EH (cell line): ENCODE measurements at regions not wholly inside any gene's neighbourhood (a gene's known extent, or its start where the extent isn't known, plus 50 kb on each side); places are given as distances from the start of the nearest gene placed in this dataset.
"Not testable (repeated sequence)": the region's sequence is repeated elsewhere in the genome, so short reads cannot be mapped to it uniquely, and the experiment has no call there.

Experiments
- DNase-seq: peaks from one replicate; pipeline ENCODE4 v3.0.0-alpha.2; 2015; ENCODE audit warnings: low read depth

DNA sequence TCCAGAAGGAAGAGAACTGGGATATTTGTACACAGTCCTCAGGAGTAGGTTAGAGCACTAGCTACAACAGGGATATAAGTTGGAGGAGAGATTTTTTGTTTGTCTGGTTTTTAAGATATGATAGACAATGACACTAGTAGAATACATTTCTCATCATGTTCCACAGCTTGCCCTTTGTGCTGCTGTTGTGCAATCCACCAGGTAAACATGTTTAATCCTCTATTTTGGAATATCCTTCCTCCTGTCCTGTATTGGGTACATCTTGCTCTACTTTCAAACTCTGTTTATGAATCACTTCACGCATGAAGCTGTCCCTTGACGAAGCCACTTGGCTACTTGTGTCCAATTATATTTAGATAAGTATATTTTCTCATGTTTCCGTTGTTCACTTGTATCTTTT is 153.6 kb upstream of the TENT5A start:
- no peak for DNase-seq

DNA sequence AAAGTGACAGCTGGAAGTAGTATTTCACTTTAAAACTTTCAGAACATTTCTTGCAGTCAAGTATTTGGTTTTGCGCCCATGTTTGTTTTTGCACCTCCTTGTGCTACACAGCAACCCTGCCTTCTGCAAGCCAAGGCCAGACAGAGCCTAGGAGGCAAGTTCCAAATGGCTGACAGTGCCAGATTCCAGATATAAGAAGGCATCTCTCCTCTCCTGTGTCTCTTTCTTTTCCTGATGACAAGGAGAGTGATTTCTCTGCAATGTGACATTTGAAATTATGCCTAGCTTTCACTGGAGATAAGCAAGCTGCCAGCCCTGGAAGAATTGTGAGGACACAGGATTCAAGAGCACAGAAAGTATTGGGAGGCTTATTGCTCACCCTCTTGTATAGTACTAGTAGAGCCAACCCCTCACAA is 149.1 kb upstream of the TENT5A start:
- DNase-seq, result peak; percentile 30

DNA sequence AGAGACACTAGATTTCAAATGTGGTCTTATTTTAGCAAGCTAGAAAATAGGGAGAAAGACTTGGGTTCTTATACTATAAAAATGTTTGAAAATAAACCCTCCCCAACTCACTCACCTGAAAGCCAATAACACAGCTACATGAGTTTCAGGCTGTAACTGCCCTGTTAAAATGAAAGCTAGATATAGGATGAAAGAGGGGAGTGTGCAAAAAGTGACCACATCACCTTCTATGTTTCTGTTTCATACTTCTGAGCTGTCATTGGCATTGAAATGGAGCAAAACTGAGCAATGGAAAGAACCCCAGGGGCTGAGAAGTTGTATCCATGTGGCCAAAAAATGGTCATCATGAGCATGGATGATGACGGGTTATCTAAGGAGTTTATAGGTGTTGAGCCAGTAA is 148.1 kb upstream of the TENT5A start:
- DNase-seq, result no peak

DNA sequence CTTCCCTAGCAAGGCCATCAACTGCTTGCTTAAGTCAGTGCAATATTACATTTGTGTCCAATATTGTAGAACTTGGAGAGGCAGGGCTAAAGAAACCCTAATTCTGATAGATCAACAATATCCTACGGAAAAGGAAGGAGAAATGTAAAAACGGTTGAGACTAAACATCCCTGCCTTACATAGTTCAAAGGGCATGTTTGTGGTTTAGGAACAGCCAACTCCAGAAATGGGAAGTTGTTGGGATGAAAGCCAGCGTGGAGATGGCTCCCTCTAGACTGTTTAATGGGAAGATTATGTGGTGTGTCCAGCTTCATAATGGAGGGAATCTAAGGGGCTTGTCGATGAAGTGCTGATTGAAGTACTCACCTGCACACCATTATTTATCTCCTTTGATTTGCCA is 145.3 kb upstream of the TENT5A start:
- peak; percentile 23 for DNase-seq

DNA sequence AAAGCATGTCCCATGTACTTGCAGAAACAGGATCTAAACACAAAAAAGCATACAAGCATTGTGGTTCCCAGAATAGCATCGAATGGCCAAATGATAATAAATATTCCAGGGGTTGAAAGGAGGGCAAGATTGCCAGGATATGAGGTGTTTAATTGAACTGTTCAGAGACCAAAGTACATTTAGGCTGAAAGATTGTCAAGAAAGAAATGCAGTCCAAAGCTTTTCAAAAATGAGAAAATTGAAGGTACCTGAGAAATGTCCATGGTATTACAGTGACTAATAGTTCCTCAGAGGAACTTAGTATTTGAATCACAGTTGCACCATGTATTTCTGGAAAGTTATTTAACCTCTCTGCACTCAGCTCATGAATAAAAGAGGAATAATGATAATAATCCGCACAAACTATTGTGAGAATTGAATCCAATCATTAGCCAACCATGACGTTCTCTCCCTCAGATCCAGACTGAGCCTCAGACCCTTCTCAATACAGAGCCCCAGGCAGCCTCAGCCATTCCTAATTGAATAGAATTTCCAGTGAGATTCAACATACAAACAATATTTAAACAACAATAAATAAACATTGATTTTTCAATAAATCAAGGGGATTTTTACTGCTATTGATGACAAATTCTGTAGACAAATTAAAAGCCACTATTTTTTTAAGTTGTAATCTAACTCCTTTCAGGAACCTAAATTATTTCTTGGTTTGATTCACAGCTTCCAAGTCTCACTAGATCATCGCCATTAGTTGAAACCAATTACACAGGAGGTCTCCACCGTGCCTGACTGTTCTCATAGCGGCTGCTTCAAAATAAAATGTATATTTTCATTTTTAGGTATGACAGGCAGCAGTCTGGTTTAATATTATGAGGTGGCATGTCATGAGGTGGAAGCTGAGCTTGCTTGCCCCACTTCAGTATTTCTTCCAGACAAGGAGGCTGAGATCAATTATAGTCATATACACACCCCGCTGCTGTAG is 144.3 kb upstream of the TENT5A start:
- peak; percentile 65 for DNase-seq

- DNase-seq, result peak; percentile 98
Measured at GRCh38 chr6:81895511-81896185, 143.2 kb upstream of the TENT5A start.

DNA sequence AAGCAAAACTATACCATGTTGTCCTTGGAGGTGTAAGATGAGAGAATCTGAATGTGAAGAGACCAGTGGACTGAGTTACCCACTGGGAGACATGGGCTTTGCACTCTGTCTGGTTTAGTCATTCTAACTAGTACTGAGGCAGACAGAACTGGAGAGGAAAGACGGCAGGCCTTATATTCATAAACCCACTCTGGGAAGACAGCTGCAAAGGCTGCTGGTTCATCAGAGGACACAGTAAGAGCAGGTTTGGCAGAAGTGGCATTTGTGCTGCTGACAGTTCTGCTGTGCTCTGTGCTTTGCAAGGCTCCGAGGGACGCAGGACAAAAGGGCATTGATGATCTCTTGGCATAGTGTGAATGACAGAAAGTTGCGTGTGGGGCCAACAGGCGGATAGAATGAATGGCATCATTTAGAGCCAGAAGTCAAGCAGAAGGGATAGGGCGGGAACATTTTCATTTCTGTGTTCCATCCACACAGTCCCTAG is 142.3 kb upstream of the TENT5A start:
- peak; percentile 32 for DNase-seq

DNA sequence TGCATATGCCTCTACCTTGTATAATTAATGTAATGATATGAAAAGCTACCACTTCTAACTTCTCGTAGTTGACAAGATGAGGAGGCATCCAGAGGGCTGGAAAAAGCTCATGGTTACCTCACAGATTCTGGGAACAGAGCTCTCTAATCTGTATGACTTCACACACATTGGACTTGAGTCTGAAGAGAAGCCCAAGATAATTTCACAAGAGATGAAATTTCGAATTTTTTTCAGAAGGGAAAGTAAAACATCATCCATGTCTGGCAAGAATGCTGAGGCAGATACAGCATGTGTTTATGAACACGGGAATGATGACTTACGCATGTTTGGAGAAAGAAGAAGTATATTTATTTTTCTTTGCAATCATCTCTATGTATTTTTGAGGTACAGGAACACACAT is 141.8 kb upstream of the TENT5A start:
- DNase-seq, result peak; percentile 56

DNA sequence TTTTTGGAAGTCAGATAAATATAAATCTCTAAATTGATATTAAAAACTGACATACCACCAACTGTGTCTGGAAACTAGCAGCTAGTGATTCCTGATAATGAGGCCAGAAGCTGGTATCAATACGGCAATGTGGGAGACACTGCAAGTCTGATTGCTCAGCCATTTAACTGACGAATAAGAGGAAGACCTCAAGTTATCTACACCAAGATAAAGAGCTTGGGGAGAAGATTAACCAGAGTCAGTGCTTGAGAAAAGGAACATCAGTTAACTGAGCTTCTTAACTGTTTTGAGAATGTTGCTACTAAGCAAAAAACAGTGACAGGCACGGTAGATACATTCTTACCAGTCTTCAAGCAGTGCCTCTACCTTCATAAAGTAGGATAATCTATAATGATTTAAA is 140.4 kb upstream of the TENT5A start:
- DNase-seq, result no peak

DNA sequence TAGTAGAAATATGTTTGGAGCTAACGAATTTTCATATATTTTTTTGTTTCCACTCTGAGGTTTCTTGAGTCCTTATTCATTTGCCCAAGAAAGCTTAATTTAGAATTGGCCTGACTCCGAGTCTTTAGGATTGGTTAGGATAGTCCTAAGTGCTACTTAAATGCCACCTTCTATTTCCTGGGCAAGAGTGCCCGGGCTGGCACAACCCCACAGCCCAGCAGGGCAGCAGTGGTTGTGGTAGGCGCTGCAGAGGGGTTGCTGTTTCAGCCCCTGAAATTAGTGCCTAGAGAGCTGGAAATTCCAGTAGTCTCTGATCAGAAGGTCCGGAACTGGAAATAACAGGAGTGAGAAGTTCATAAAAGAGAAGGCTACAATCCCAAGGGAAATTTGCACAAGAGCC is 139.4 kb upstream of the TENT5A start:
- no peak for DNase-seq

GRCh38 chr6:81890846-81891245 is 138.4 kb upstream of the TENT5A start:
- peak; percentile 97 for DNase-seq

GRCh38 chr6:81889377-81890053 is 137.0 kb upstream of the TENT5A start:
- no peak for DNase-seq

DNA sequence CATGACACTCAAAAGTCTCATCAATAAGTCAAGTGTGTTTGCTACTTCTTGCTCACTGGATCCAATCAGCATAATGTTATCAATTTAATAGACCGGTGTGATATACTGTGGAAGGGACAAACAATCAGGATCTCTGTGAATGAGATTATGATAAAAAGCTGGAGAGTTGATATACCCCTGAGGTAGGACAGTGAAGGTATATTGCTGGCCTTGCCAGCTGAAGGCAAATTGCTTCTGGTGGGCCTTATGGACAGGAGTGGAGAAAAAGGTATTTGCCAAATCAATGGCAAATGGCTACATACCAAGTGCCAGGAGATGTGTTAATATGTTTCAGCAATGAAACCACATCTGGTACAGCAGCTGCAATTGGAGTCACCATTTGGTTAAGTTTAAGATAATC is 134.4 kb upstream of the TENT5A start:
- DNase-seq, result not testable (repeated sequence)

DNA sequence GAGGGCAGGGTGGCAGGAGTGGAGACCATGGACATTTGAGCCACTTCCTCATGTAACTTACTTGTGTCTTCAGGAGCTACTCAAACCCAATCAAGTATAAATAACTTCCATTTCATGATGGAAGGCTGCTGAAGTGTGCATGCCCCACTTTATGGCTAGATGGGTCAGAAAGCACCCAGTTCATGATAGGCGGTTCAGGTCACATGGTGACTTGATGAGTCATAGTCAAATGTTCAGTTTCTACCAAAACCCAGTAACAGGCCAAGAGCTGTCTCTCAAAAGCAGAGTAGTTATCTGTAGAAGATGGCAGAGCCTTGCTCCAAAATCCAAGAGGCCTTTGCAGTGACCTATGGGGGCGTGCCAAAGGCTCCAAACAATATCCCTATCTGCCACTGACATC is 133.7 kb upstream of the TENT5A start:
- DNase-seq, result no peak

DNA sequence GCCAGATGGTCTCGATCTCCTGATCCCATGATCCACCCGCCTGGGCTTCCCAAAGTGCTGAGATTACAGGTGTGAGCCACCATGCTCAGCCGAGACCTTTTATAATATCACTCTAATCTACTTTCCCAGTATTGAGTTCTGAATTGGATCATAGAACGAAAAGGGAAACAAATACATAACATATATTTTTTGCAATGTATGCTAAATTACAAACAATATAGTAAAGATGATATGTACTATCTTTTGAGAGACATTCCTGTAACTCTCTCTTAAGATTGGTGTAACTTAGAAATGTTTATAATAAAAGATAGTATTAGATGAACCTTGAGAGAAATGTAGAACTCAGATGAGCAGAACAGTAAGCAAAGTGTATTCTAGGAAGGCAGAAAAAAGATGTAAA is 129.2 kb upstream of the TENT5A start:
- DNase-seq, result no peak

DNA sequence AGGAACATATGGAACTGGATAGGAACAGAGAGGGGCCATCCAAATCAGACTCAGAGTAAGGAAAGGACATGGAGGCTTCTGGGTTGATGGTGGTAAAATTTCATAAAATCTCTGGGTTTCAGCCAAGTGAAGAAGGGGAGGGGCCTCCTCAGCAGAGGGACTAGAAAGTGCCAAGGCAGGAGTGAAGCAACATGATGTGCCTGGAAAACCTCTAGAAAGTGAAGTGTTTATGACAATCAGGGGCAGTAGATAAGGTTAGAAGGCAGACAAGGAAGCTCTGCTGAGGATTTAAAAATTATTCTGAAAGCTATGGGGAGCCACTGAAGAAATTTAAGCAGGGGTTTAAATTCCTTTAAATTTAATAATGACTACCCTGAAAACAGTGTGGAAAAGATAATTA is 126.0 kb upstream of the TENT5A start:
- no peak for DNase-seq

DNA sequence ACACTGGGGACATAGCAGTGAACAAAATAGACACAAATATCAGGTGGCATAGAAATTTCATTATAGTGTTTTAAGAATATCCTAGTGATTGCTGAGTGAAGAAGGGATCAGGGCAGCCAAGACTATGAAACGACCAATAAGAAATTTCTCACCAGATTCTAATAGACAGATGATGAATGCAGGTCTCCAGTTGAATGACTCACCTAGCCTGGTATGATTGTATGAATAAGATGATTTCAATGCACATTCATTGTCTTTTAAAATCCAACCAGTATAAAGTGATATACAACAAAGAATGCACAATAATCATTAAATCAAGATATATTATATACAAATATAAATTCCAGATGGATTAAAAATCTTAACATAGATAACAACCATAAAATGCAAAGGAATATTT is 124.5 kb upstream of the TENT5A start:
- peak; percentile 52 for DNase-seq

GRCh38 chr6:81875782-81876293 is 123.4 kb upstream of the TENT5A start:
- DNase-seq, result no peak

DNA sequence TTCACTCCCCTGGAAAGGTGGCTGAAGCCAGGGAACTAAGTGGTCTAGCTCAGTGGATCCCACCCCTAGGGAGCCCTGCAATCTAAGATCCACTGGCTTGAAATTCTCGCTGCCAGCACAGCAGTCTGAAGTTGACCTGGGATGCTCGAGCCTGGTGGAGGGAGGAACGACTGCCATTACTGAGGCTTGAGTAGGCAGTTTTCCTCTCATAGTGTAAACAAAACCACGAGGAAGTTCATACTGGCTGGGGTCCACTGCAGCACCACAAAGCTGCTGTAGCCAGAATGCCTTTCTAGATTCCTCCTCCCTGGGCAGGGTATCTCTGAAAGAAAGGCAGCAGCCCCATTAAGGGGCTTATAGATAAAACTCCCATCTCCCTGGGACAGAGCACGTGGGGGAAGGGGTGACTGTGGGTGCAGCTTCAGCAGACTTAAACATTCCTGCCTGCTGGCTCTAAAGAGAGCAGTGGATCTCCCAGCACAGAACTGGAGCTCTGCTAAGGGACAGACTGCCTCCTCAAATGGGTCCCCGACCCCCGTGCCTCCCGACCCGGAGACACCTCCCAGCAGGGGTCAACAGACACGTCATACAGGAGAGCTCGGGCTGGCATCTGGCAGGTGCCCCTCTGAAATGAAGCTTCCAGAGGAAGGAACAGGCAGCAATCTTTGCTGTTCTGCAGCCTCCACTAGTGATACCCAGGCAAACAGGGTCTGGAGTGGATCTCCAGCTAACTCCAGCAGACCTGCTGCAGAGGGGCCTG is 117.4 kb upstream of the TENT5A start:
- peak; percentile 33 for DNase-seq

DNA sequence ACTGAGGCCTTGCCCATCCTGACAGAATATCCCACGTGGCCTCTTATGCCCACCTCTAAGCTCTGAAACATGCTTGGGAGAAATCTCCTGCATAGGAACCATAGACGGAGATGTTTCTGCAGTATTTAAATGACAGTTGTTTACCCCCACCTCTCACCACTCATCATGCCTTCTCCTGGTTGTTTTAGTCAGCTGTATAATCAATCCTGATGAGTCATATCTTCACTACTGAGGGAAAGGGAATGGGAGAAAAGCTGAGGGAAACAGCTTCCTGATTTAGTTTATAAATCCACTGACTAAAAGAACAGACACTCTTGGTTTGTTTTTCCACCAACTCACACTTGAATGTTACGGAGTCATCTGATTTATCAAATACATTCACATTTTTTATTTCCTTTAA is 113.2 kb upstream of the TENT5A start:
- peak; percentile 85 for DNase-seq

DNA sequence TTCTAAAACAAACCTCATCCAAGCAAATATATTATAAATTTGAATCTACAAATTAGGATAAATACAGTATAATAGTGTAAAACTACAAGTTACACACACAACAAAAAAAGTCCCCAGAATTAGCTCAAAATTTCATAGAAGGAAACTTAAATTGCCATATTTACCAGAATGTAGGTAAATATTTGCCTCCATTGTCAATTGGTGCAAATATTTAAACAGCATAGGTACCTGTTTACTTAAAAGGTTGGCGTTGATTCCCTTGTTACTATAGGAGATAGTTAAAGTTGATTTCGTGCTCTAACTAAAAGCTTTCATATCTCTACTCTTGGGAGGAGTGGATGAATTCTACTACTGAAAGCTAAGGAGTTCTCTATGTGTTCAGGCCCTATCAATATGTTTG is 111.6 kb upstream of the TENT5A start:
- no peak for DNase-seq

GRCh38 chr6:81863123-81863522 is 110.6 kb upstream of the TENT5A start:
- DNase-seq, result no peak
